HL-60 (cell line): ENCODE measurements at regions not wholly inside any gene's neighbourhood (a gene's known extent, or its start where the extent isn't known, plus 50 kb on each side); places are given as distances from the start of the nearest gene placed in this dataset.

Experiments
- GABPA ChIP-seq: IDR thresholded peaks from 2 replicates; pipeline ENCODE4 v1.6.1; 2012; ENCODE audit warnings: low read depth
- POLR2AphosphoS5 ChIP-seq: IDR thresholded peaks from 2 replicates; pipeline ENCODE4 v1.6.1; 2012; ENCODE audit warnings: low read depth
- TF ChIP-seq, protein P1 (sequence below): IDR thresholded peaks from one replicate; pipeline ENCODE4 v1.5.1; 2011; ENCODE audit warnings: low read length, control low read depth, inconsistent platforms; ENCODE audit not compliant: insufficient read depth
- TF ChIP-seq, protein P2 (sequence below): IDR thresholded peaks from 2 replicates; pipeline ENCODE4 v1.6.1; 2012; ENCODE audit warnings: low read depth; ENCODE audit not compliant: insufficient replicate concordance

DNA sequence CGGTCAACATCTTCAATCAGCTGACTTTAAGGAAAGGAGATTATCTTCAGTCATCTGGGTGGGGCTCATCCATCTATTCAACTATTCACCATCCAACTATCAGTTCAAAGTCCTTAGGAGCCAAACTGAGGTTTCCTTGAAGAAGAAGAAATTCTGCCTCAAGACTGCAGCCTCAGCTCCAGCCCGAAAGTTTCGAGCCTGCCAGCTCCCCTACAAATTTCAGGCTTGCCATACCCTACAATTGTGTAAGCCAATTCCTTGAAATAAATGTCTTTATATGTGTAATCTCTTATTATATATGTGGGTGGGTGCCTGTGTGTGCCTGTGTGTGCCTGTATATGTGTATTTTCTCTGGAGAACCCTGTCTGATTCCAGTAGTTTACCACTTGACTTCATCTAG is 447.8 kb downstream of the INHBA start:
- TF ChIP-seq, protein P1, sequence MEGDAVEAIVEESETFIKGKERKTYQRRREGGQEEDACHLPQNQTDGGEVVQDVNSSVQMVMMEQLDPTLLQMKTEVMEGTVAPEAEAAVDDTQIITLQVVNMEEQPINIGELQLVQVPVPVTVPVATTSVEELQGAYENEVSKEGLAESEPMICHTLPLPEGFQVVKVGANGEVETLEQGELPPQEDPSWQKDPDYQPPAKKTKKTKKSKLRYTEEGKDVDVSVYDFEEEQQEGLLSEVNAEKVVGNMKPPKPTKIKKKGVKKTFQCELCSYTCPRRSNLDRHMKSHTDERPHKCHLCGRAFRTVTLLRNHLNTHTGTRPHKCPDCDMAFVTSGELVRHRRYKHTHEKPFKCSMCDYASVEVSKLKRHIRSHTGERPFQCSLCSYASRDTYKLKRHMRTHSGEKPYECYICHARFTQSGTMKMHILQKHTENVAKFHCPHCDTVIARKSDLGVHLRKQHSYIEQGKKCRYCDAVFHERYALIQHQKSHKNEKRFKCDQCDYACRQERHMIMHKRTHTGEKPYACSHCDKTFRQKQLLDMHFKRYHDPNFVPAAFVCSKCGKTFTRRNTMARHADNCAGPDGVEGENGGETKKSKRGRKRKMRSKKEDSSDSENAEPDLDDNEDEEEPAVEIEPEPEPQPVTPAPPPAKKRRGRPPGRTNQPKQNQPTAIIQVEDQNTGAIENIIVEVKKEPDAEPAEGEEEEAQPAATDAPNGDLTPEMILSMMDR = no peak
- TF ChIP-seq GABPA (no peak), POLR2AphosphoS5 (no peak)
- TF ChIP-seq, protein P2, sequence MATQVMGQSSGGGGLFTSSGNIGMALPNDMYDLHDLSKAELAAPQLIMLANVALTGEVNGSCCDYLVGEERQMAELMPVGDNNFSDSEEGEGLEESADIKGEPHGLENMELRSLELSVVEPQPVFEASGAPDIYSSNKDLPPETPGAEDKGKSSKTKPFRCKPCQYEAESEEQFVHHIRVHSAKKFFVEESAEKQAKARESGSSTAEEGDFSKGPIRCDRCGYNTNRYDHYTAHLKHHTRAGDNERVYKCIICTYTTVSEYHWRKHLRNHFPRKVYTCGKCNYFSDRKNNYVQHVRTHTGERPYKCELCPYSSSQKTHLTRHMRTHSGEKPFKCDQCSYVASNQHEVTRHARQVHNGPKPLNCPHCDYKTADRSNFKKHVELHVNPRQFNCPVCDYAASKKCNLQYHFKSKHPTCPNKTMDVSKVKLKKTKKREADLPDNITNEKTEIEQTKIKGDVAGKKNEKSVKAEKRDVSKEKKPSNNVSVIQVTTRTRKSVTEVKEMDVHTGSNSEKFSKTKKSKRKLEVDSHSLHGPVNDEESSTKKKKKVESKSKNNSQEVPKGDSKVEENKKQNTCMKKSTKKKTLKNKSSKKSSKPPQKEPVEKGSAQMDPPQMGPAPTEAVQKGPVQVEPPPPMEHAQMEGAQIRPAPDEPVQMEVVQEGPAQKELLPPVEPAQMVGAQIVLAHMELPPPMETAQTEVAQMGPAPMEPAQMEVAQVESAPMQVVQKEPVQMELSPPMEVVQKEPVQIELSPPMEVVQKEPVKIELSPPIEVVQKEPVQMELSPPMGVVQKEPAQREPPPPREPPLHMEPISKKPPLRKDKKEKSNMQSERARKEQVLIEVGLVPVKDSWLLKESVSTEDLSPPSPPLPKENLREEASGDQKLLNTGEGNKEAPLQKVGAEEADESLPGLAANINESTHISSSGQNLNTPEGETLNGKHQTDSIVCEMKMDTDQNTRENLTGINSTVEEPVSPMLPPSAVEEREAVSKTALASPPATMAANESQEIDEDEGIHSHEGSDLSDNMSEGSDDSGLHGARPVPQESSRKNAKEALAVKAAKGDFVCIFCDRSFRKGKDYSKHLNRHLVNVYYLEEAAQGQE = no peak
